Lung (tissue), 11 donors: ENCODE measurements at regions not wholly inside any gene's neighbourhood (a gene's known extent, or its start where the extent isn't known, plus 50 kb on each side); places are given as distances from the start of the nearest gene placed in this dataset.

ENCODE experiments used
- ATAC-seq: fragments of 200-7000 bp; cut with Tn5 transposase; one replicate; pipeline ENCODE4 v1.9.1; 2020; ENCODE audit warnings: moderate number of reproducible peaks; ENCODE audit not compliant: insufficient read depth, low FRiP score
- DNase-seq, 3 donors: peaks; one replicate each; pipeline ENCODE4 v3.0.0-alpha.2; 2013 to 2017
- H3K27ac ChIP-seq, 2 donors: one replicate each; pipeline ENCODE4 v1.5.1; 2013; ENCODE audit warnings: mild to moderate bottlenecking in 2 of 2, moderate library complexity in 2 of 2, control low read depth in 1 of 2, inconsistent platforms in 1 of 2, low read depth in 1 of 2, low read length in 1 of 2
- H3K27me3 ChIP-seq, 3 donors: one replicate each; pipeline ENCODE4 v1.5.1; 2013; ENCODE audit warnings: low read length in 2 of 3; ENCODE audit not compliant: control insufficient read depth in 3 of 3, insufficient read depth in 3 of 3
- H3K36me3 ChIP-seq, 4 donors: one replicate each; pipeline ENCODE4 v1.5.1; 2013; ENCODE audit warnings: low read length in 4 of 4, mild to moderate bottlenecking in 1 of 4, moderate library complexity in 1 of 4; ENCODE audit not compliant: control insufficient read depth in 4 of 4, insufficient read depth in 4 of 4
- H3K4me1 ChIP-seq, 5 donors: one replicate each; pipeline ENCODE4 v1.5.1; 2013; ENCODE audit warnings: low read length in 5 of 5, mild to moderate bottlenecking in 2 of 5, moderate library complexity in 1 of 5; ENCODE audit not compliant: control insufficient read depth in 5 of 5, insufficient read depth in 5 of 5
- H3K4me3 ChIP-seq: one replicate; pipeline ENCODE4 v1.5.1; 2013; ENCODE audit warnings: mild to moderate bottlenecking, control low read depth, moderate library complexity
- H3K9ac ChIP-seq, 2 donors: one replicate each; pipeline ENCODE4 v1.5.1; 2013; ENCODE audit warnings: low read length in 2 of 2, control low read depth in 1 of 2; ENCODE audit not compliant: insufficient read depth in 1 of 2
- H3K9me3 ChIP-seq, 4 donors: one replicate each; pipeline ENCODE4 v1.5.1; 2013; ENCODE audit warnings: low read length in 3 of 4, mild to moderate bottlenecking in 1 of 4, moderate library complexity in 1 of 4; ENCODE audit not compliant: control insufficient read depth in 4 of 4, insufficient read depth in 3 of 4
- CTCF ChIP-seq: IDR thresholded peaks from 2 replicates; pipeline ENCODE4 v1.5.1; 2012; ENCODE audit warnings: mild to moderate bottlenecking; ENCODE audit errors: control extremely low read depth, extremely low read depth
- WGBS, 2 donors: extraction: QIAGEN DNeasy Blood & Tissue Kit; methylation state at CpG; one replicate each; pipeline ENCODE4 v1.1.7; 2013; 5-methylcytosine and 5-hydroxymethylcytosine counted together
- donor health status: control.
- donor health status: control.
- donor health status: Bipolar disorder and iron deficiency.
- donor health status: healthy.
- donor health status: DM: yes; HTN: yes; CAD: no.

GRCh38 chr5:143495821-143496275 is 92.4 kb upstream of the NR3C1 start:
- no peak overlapping the region for H3K9ac ChIP-seq
- H3K27me3 ChIP-seq = no peaks in the 10 kb centered on the region
- ATAC-seq (peak; percentile 38), DNase-seq (peak; percentile 68 to 94 (median 91))
- H3K4me1 ChIP-seq = peaks cover 0 to 17% (median 9%) of the 10 kb centered on the region in 5 donors
- 10 to 21% methylated on average over 2 of the region's 2 CpGs for WGBS, 2 donors
- no peaks in the 10 kb centered on the region for H3K36me3 ChIP-seq
- H3K4me3 ChIP-seq = no peak overlapping the region
- no peak for TF ChIP-seq CTCF
- peaks cover 0 to 2% (median 0%) of the 10 kb centered on the region in 4 donors for H3K9me3 ChIP-seq
- H3K27ac ChIP-seq = peak overlapping the region in 1 of 2 donors; percentile 34

- no peak for ATAC-seq
- Histone ChIP-seq H3K9me3 (peaks cover 0 to 2% (median 0%) of the 10 kb centered on the region in 4 donors), H3K4me1 (peaks cover 0 to 17% (median 14%) of the 10 kb centered on the region in 5 donors), H3K36me3 (no peaks in the 10 kb centered on the region), H3K27me3 (no peaks in the 10 kb centered on the region), H3K4me3 (no peak overlapping the region), H3K27ac (no peak overlapping the region), H3K9ac (no peak overlapping the region)
- WGBS, 2 donors = 75 to 87% methylated on average over 2 of the region's 2 CpGs
- TF ChIP-seq CTCF = no peak
- no peak for DNase-seq
Observed at GRCh38 chr5:143495110-143495509, 91.6 kb upstream of the NR3C1 start.

- ATAC-seq (no peak), DNase-seq (no peak)
Observed at GRCh38 chr5:143494595-143494994, 91.1 kb upstream of the NR3C1 start.

More at GRCh38 chr5:143494595-143494994, 91.1 kb upstream of the NR3C1 start:
- peaks cover 0 to 2% (median 0%) of the 10 kb centered on the region in 4 donors for H3K9me3 ChIP-seq
- 82 to 88% methylated on average over 1 of the region's 1 CpG for WGBS, 2 donors
- H3K27ac ChIP-seq = no peak overlapping the region
- H3K4me3 ChIP-seq = no peak overlapping the region
- H3K9ac ChIP-seq = no peak overlapping the region
- H3K4me1 ChIP-seq = peaks cover 0 to 17% (median 14%) of the 10 kb centered on the region in 5 donors
- no peak for TF ChIP-seq CTCF
- no peaks in the 10 kb centered on the region for H3K27me3 ChIP-seq
- H3K36me3 ChIP-seq = no peaks in the 10 kb centered on the region
